Neural crest cell (in vitro differentiated cells): ENCODE measurements at regions not wholly inside any gene's neighbourhood (a gene's known extent, or its start where the extent isn't known, plus 50 kb on each side); places are given as distances from the start of the nearest gene placed in this dataset.

Experiments
- DNase-seq: peaks from one replicate; pipeline ENCODE4 v3.0.0; 2021; ENCODE audit warnings: low read depth, mixed read lengths, low spot score
- H3K27ac Mint-ChIP-seq: one replicate; pipeline ENCODE4 v1.8.0; 2021; ENCODE audit warnings: mild to moderate bottlenecking, mixed read lengths; ENCODE audit not compliant: unreplicated experiment
- H3K27me3 Mint-ChIP-seq: 2 replicates; pipeline ENCODE4 v1.8.0; 2021; ENCODE audit warnings: low read depth, mild to moderate bottlenecking, mixed read lengths
- H3K36me3 Mint-ChIP-seq: 2 replicates; pipeline ENCODE4 v1.8.0; 2021; ENCODE audit warnings: low read depth, mild to moderate bottlenecking, mixed read lengths
- H3K4me1 Mint-ChIP-seq: 2 replicates; pipeline ENCODE4 v1.8.0; 2021; ENCODE audit warnings: mixed read lengths
- H3K4me3 Mint-ChIP-seq: one replicate; pipeline ENCODE4 v1.8.0; 2021; ENCODE audit warnings: mild to moderate bottlenecking, mixed read lengths
- H3K9me3 Mint-ChIP-seq: 2 replicates; pipeline ENCODE4 v1.8.0; 2021; ENCODE audit warnings: mixed read lengths
- CTCF ChIP-seq: fragments of 200-600 bp; sonication (generic); conservative IDR thresholded peaks from 2 replicates; pipeline ENCODE4 v1.5.0; 2021; ENCODE audit warnings: antibody characterized with exemption, mild to moderate bottlenecking

- Mint-ChIP-seq H3K27ac (no peak overlapping the region), H3K27me3 (no peaks in the 10 kb centered on the region), H3K36me3 (no peaks in the 10 kb centered on the region), H3K4me3 (no peak overlapping the region), H3K9me3 (peaks cover 6% of the 10 kb centered on the region), H3K4me1 (peaks cover 20% of the 10 kb centered on the region)
- DNase-seq, result no peak
- TF ChIP-seq CTCF, result no peak
Measured at GRCh38 chr5:93322974-93323860, 257.8 kb downstream of the NR2F1-AS1 start.

DNA sequence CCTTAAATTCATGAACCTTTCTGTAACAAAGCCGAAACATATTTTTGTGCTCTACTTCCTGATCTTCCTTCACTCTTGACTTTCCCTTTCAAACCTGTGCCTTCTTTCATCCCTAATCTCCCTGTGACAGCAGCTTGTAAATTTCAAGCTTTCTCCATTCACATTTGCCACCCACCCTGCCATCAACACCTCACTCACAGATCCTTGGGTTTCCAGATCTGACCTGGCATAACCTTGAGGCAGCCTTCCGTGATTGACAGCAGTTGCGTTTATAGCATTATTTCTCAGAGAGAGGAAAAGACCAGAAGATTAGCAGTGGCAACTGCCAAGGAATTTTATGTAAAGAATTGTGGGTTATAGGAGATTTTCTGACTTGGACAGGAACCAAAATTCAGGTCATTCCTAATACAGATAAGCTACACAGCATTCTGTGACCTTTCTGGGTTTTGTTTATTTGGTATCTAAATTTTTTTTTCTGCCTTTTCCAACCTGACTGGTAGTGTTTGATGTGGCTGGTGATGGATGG lies 260.0 kb downstream of the NR2F1-AS1 start:
- Mint-ChIP-seq H3K4me1 (peaks cover 20% of the 10 kb centered on the region), H3K27ac (no peak overlapping the region), H3K27me3 (no peaks in the 10 kb centered on the region), H3K4me3 (no peak overlapping the region), H3K36me3 (no peaks in the 10 kb centered on the region), H3K9me3 (peaks cover 6% of the 10 kb centered on the region)
- DNase-seq, result no peak
- TF ChIP-seq CTCF, result no peak

- peaks cover 18% of the 10 kb centered on the region for H3K9me3 Mint-ChIP-seq
- no peak overlapping the region for H3K27ac Mint-ChIP-seq
- DNase-seq, result no peak
- H3K4me3 Mint-ChIP-seq, result no peak overlapping the region
- no peaks in the 10 kb centered on the region for H3K27me3 Mint-ChIP-seq
- H3K36me3 Mint-ChIP-seq, result peaks cover 8% of the 10 kb centered on the region
- no peaks in the 10 kb centered on the region for H3K4me1 Mint-ChIP-seq
- TF ChIP-seq CTCF, result no peak
Measured at GRCh38 chr5:93313672-93314071, 267.3 kb downstream of the NR2F1-AS1 start.

DNA sequence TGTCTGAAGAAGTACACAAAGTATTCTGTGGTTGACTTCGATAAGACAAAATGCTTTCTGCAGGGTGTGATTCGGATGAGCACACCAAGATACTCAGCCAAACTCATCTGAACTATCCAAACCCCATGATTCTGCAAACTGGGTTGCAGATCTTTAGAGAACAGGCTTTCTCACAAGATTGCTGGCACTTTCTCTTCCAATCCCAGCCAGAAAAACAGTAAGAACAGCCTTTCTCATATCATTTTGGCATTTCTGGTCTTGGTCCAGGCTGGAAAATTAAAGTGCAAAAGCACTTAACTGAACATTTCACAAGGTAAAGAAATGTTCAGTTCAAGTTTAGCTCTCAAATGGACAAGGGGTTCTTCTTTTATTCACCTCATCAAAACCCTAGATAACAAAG lies 269.1 kb downstream of the NR2F1-AS1 start:
- no peaks in the 10 kb centered on the region for H3K4me1 Mint-ChIP-seq
- no peak overlapping the region for H3K27ac Mint-ChIP-seq
- no peak for TF ChIP-seq CTCF
- H3K9me3 Mint-ChIP-seq, result peaks cover 15% of the 10 kb centered on the region
- H3K4me3 Mint-ChIP-seq, result no peak overlapping the region
- H3K27me3 Mint-ChIP-seq, result no peaks in the 10 kb centered on the region
- no peak for DNase-seq
- peaks cover 8% of the 10 kb centered on the region for H3K36me3 Mint-ChIP-seq

DNA sequence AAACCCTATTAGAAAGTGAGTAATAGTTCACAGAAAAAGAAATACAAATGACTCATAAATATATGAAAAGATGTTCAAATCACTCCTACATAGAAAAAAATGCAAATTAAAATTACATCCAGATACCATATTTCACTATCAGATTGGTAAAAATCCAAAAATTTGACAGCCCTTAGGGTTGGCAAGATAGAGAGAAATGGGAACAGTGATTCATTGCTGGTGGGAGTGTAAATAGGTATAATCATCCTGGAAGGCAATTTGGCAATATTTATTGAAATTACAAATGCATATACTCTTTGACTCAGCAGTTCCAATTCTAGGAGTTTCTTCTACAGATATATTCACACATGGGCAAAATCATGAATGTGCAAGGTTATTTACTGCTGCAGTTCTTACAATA lies 273.5 kb downstream of the NR2F1-AS1 start:
- Mint-ChIP-seq H3K36me3 (no peaks in the 10 kb centered on the region), H3K27ac (no peak overlapping the region), H3K4me3 (no peak overlapping the region), H3K9me3 (peaks cover 4% of the 10 kb centered on the region), H3K27me3 (no peaks in the 10 kb centered on the region), H3K4me1 (peaks cover 39% of the 10 kb centered on the region)
- no peak for TF ChIP-seq CTCF
- no peak for DNase-seq
